IMR-90 (cell line): ENCODE measurements at regions not wholly inside any gene's neighbourhood (a gene's known extent, or its start where the extent isn't known, plus 50 kb on each side); places are given as distances from the start of the nearest gene placed in this dataset.

Experiments used
- ATAC-seq: fragments of 200-7000 bp; cut with Tn5 transposase; 2 replicates; pipeline ENCODE4 v1.9.1; 2020; ENCODE audit warnings: low read depth, mild to moderate bottlenecking, moderate library complexity
- BruUV-seq: library from RNA; stranded (reverse); fragments of 400-500 nt; replicated peaks from 2 replicates; lab custom pipeline; 2021; lab: Mats Ljungman, UMichigan
- CTCF ChIA-PET: fragments of 300-600 bp; formaldehyde crosslinking; extraction: SDS; loops from one replicate; lab custom pipeline; 2021; ENCODE audit warnings: antibody characterized with exemption; lab: Yijun Ruan, JAX
- POLR2A ChIA-PET: fragments of 300-600 bp; sonication (Branson Sonifier 250); formaldehyde crosslinking; loops from one replicate; lab custom pipeline; 2022; ENCODE audit warnings: antibody characterized with exemption; ENCODE audit not compliant: unreplicated experiment; lab: Charles Lee
- DNase-seq: peaks from one replicate; pipeline ENCODE4 v3.0.0; 2013
- H2AFZ ChIP-seq: replicated peaks from 2 replicates; pipeline ENCODE3; 2013; ENCODE audit warnings: low read length, mild to moderate bottlenecking; ENCODE audit not compliant: poor library complexity
- H2AK5ac ChIP-seq: 2 replicates; pipeline ENCODE4 v1.6.1; 2013; ENCODE audit warnings: low read depth, low read length, inconsistent platforms
- H2AK9ac ChIP-seq: replicated peaks from 2 replicates; pipeline ENCODE3; 2013; ENCODE audit warnings: mild to moderate bottlenecking, low read depth, low read length, moderate library complexity; ENCODE audit not compliant: poor library complexity
- H2BK120ac ChIP-seq: 2 replicates; pipeline ENCODE4 v1.6.1; 2013; ENCODE audit warnings: low read depth, low read length, inconsistent platforms
- H2BK15ac ChIP-seq: 3 replicates; pipeline ENCODE4 v1.6.1; 2013; ENCODE audit warnings: low read depth, low read length, inconsistent platforms
- H2BK20ac ChIP-seq: 2 replicates; pipeline ENCODE4 v1.6.1; 2013; ENCODE audit warnings: low read depth, mild to moderate bottlenecking, inconsistent platforms, low read length, moderate library complexity
- H2BK5ac ChIP-seq: 2 replicates; pipeline ENCODE4 v1.6.1; 2013; ENCODE audit warnings: mild to moderate bottlenecking, low read depth, low read length, inconsistent platforms; ENCODE audit not compliant: poor library complexity, severe bottlenecking
- H3K14ac ChIP-seq: replicated peaks from 2 replicates; pipeline ENCODE4 v1.6.1; 2013; ENCODE audit warnings: low read depth, low read length, inconsistent platforms
- H3K18ac ChIP-seq: 2 replicates; pipeline ENCODE4 v1.6.1; 2013; ENCODE audit warnings: low read depth, low read length, control low read depth
- H3K23ac ChIP-seq: 2 replicates; pipeline ENCODE4 v1.6.1; 2013; ENCODE audit warnings: low read depth, low read length, inconsistent platforms
- H3K27ac ChIP-seq: 2 replicates; pipeline ENCODE4 v1.5.1; 2013; ENCODE audit warnings: mild to moderate bottlenecking, control low read depth, low read length; ENCODE audit not compliant: insufficient read depth
- H3K27me3 ChIP-seq: 2 replicates; pipeline ENCODE4 v1.6.1; 2013; ENCODE audit warnings: low read length; ENCODE audit not compliant: control insufficient read depth, insufficient read depth
- H3K36me3 ChIP-seq: 2 replicates; pipeline ENCODE4 v1.6.1; 2013; ENCODE audit warnings: low read length, mixed read lengths; ENCODE audit not compliant: control insufficient read depth, insufficient read depth
- H3K4ac ChIP-seq: 2 replicates; pipeline ENCODE4 v1.6.1; 2013; ENCODE audit warnings: low read depth, low read length, inconsistent platforms
- H3K4me1 ChIP-seq: 2 replicates; pipeline ENCODE4 v1.6.1; 2013; ENCODE audit warnings: low read length, mixed read lengths; ENCODE audit not compliant: control insufficient read depth, insufficient read depth
- H3K4me2 ChIP-seq: 2 replicates; pipeline ENCODE4 v1.6.1; 2013; ENCODE audit warnings: low read depth, mild to moderate bottlenecking, control low read depth, low read length, moderate library complexity
- H3K4me3 ChIP-seq: 2 replicates; pipeline ENCODE4 v1.5.1; 2013; ENCODE audit warnings: low read depth, mild to moderate bottlenecking, control low read depth, low read length, moderate library complexity; ENCODE audit not compliant: insufficient read depth
- H3K56ac ChIP-seq: 2 replicates; pipeline ENCODE4 v1.6.1; 2013; ENCODE audit warnings: low read length, inconsistent platforms; ENCODE audit not compliant: insufficient read depth; ENCODE audit errors: extremely low read depth
- H3K79me1 ChIP-seq, 2 experiments: 2 replicates each; pipeline ENCODE4 v1.6.1; 2013; ENCODE audit warnings: low read length in 2 of 2, inconsistent platforms in 1 of 2, low read depth in 1 of 2
- H3K9ac ChIP-seq: 2 replicates; pipeline ENCODE4 v1.6.1; 2013; ENCODE audit warnings: low read depth, low read length, control low read depth
- H3K9me1 ChIP-seq: 2 replicates; pipeline ENCODE4 v1.6.1; 2013; ENCODE audit warnings: low read length, inconsistent platforms; ENCODE audit not compliant: insufficient read depth
- H3K9me3 ChIP-seq: 2 replicates; pipeline ENCODE4 v1.6.1; 2013; ENCODE audit warnings: low read length; ENCODE audit not compliant: control insufficient read depth, insufficient read depth
- H4K20me1 ChIP-seq: 2 replicates; pipeline ENCODE4 v1.6.1; 2013; ENCODE audit warnings: low read length, inconsistent platforms; ENCODE audit not compliant: insufficient read depth
- H4K5ac ChIP-seq: 2 replicates; pipeline ENCODE4 v1.6.1; 2013; ENCODE audit warnings: mild to moderate bottlenecking, low read depth, low read length, control low read depth
- H4K8ac ChIP-seq, 2 experiments: 2 replicates each; pipeline ENCODE4 v1.6.1; 2013; ENCODE audit warnings: low read depth in 2 of 2, low read length in 2 of 2, control low read depth in 1 of 2, inconsistent platforms in 1 of 2
- H4K91ac ChIP-seq: 2 replicates; pipeline ENCODE4 v1.6.1; 2013; ENCODE audit warnings: low read depth, low read length, inconsistent platforms; ENCODE audit not compliant: insufficient read depth
- BHLHE40 ChIP-seq: fragments of 150-350 bp; IDR thresholded peaks from 2 replicates; pipeline ENCODE4 v1.6.1; 2016; ENCODE audit warnings: mild to moderate bottlenecking, low read depth, low read length
- CEBPB ChIP-seq: IDR thresholded peaks from 2 replicates; pipeline ENCODE4 v1.6.1; 2012; ENCODE audit warnings: low read depth, low read length, improper control_type of control experiment
- CHD1 ChIP-seq: IDR thresholded peaks from 2 replicates; pipeline ENCODE4 v1.6.1; 2012; ENCODE audit warnings: low read depth, low read length, improper control_type of control experiment
- FOS ChIP-seq: fragments of 150-350 bp; IDR thresholded peaks from 2 replicates; pipeline ENCODE4 v1.6.1; 2016; ENCODE audit warnings: low read depth, low read length
- MAFK ChIP-seq: IDR thresholded peaks from 2 replicates; pipeline ENCODE4 v1.6.1; 2012; ENCODE audit warnings: low read depth, low read length, improper control_type of control experiment
- MAZ ChIP-seq: IDR thresholded peaks from 2 replicates; pipeline ENCODE4 v1.6.1; 2012; ENCODE audit warnings: low read depth, mild to moderate bottlenecking, low read length, improper control_type of control experiment, moderate library complexity, borderline replicate concordance
- MXI1 ChIP-seq: IDR thresholded peaks from 2 replicates; pipeline ENCODE4 v1.6.1; 2012; ENCODE audit warnings: low read depth, mild to moderate bottlenecking, low read length, moderate library complexity, borderline replicate concordance
- NFE2L2 ChIP-seq: fragments of 150-350 bp; IDR thresholded peaks from 2 replicates; pipeline ENCODE4 v1.6.1; 2016; ENCODE audit warnings: low read depth, mild to moderate bottlenecking, low read length
- POLR2A ChIP-seq: IDR thresholded peaks from 2 replicates; pipeline ENCODE4 v1.6.1; 2012; ENCODE audit warnings: mild to moderate bottlenecking, low read depth, low read length
- RAD21 ChIP-seq: IDR thresholded peaks from 2 replicates; pipeline ENCODE4 v1.6.1; 2012; ENCODE audit warnings: low read length, improper control_type of control experiment
- RCOR1 ChIP-seq: IDR thresholded peaks from 2 replicates; pipeline ENCODE4 v1.6.1; 2012; ENCODE audit warnings: mild to moderate bottlenecking, low read length, improper control_type of control experiment; ENCODE audit not compliant: insufficient replicate concordance
- RFX5 ChIP-seq: IDR thresholded peaks from 2 replicates; pipeline ENCODE4 v1.8.0; 2012; ENCODE audit warnings: low read depth, mild to moderate bottlenecking, low read length, moderate library complexity
- SMC3 ChIP-seq: fragments of 150-350 bp; IDR thresholded peaks from 2 replicates; pipeline ENCODE4 v1.6.1; 2016; ENCODE audit warnings: low read depth, mild to moderate bottlenecking, antibody characterized with exemption, low read length, moderate library complexity
- WGBS, 2 experiments: methylation state at CpG; one replicate each; pipeline versions ENCODE4 v1.1.5 to v1.1.7; 2013; ENCODE audit warnings: missing lambda C conversion rate in 2 of 2; ENCODE audit not compliant: insufficient read length in 1 of 2; ENCODE audit errors: extremely low coverage in 2 of 2; 5-methylcytosine and 5-hydroxymethylcytosine counted together
- dilution Hi-C: fragments of 300-500 bp; cut with HindIII; formaldehyde crosslinking; loops from one replicate; pipeline ENCODE4 v1.14.3; 2018; ENCODE audit warnings: low sequenced_read_pairs; ENCODE audit not compliant: unreplicated experiment
- in situ Hi-C: fragments of 300-500 bp; cut with MboI; formaldehyde crosslinking; loops from 3 replicates; pipeline ENCODE4 v1.14.3; 2019; ENCODE audit warnings: low sequenced_read_pairs, inconsistent platforms, mixed read lengths
- intact Hi-C: fragments of 100-400 bp; cut with micrococcal nuclease; formaldehyde crosslinking; loops from 2 replicates; pipeline ENCODE4 v1.10.0; 2022
- TF ChIP-seq, protein P1 (sequence below): conservative IDR thresholded peaks from 2 replicates; pipeline ENCODE4 v1.5.1; 2012; ENCODE audit warnings: mild to moderate bottlenecking, low read depth, low read length, improper control_type of control experiment
- TF ChIP-seq, protein P2 (sequence below): fragments of 150-350 bp; IDR thresholded peaks from 2 replicates; pipeline ENCODE4 v1.6.1; 2017; ENCODE audit warnings: mild to moderate bottlenecking, antibody characterized with exemption, low read length, low read depth
- TF ChIP-seq, protein P3 (sequence below): fragments of 150-350 bp; IDR thresholded peaks from 2 replicates; pipeline ENCODE4 v1.6.1; 2016; ENCODE audit warnings: low read depth, mild to moderate bottlenecking, low read length, moderate library complexity, borderline replicate concordance

DNA sequence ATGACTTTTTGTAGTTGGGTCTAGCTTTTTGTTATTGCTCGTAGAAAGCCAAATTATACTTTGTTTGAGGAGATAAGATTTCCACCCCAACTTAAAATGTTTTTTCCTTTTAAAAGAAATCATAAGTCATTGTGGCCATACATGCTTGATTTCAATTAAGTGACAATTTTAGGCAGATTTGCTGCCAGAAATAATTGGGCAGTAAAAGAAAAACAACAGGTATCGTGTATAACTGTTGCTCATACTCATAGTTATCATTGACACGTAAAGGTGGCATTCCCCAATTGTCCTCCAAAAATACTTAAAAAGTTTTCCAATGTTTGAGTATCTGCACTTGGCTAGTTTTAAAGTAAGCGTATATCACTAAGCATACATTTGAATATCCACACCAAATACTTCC, 313.0 kb downstream of the TEX29 start:
- no peak overlapping the region for H2AK9ac ChIP-seq
- H3K56ac ChIP-seq = no peak overlapping the region
- no peak overlapping the region for H4K8ac ChIP-seq
- no peak overlapping the region for H2BK20ac ChIP-seq
- POLR2A ChIA-PET = no interaction called here
- no TSS peak for BruUV-seq
- H3K18ac ChIP-seq = no peak overlapping the region
- no peak overlapping the region for H3K4me2 ChIP-seq
- H4K5ac ChIP-seq = no peak overlapping the region
- no peak overlapping the region for H2AFZ ChIP-seq
- H2BK15ac ChIP-seq = no peak overlapping the region
- H4K20me1 ChIP-seq = no peaks in the 10 kb centered on the region
- dilution Hi-C loops (no loop called here), intact Hi-C loops (no loop called here), in situ Hi-C loops (no loop called here)
- no peaks in the 10 kb centered on the region for H3K27me3 ChIP-seq
- no peak overlapping the region for H3K14ac ChIP-seq
- no CpG with 5 or more reads among the region's 4 CpGs for WGBS, 2 experiments
- H3K9ac ChIP-seq = no peak overlapping the region
- no peak overlapping the region for H2BK120ac ChIP-seq
- DNase-seq = no peak
- H3K27ac ChIP-seq = no peak overlapping the region
- H3K4me1 ChIP-seq = no peaks in the 10 kb centered on the region
- CTCF ChIA-PET = no interaction called here
- H2BK5ac ChIP-seq = no peak overlapping the region
- H4K91ac ChIP-seq = no peak overlapping the region
- no peak overlapping the region for H3K4ac ChIP-seq
- H2AK5ac ChIP-seq = no peak overlapping the region
- ATAC-seq = no peak
- TF ChIP-seq FOS (no peak), CEBPB (no peak), BHLHE40 (no peak), SMC3 (no peak), MXI1 (no peak), RAD21 (no peak), POLR2A (no peak), RCOR1 (no peak), RFX5 (no peak), NFE2L2 (no peak), MAZ (no peak), MAFK (no peak), CHD1 (no peak)
- TF ChIP-seq, protein P1, sequence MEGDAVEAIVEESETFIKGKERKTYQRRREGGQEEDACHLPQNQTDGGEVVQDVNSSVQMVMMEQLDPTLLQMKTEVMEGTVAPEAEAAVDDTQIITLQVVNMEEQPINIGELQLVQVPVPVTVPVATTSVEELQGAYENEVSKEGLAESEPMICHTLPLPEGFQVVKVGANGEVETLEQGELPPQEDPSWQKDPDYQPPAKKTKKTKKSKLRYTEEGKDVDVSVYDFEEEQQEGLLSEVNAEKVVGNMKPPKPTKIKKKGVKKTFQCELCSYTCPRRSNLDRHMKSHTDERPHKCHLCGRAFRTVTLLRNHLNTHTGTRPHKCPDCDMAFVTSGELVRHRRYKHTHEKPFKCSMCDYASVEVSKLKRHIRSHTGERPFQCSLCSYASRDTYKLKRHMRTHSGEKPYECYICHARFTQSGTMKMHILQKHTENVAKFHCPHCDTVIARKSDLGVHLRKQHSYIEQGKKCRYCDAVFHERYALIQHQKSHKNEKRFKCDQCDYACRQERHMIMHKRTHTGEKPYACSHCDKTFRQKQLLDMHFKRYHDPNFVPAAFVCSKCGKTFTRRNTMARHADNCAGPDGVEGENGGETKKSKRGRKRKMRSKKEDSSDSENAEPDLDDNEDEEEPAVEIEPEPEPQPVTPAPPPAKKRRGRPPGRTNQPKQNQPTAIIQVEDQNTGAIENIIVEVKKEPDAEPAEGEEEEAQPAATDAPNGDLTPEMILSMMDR = no peak
- TF ChIP-seq, protein P2, sequence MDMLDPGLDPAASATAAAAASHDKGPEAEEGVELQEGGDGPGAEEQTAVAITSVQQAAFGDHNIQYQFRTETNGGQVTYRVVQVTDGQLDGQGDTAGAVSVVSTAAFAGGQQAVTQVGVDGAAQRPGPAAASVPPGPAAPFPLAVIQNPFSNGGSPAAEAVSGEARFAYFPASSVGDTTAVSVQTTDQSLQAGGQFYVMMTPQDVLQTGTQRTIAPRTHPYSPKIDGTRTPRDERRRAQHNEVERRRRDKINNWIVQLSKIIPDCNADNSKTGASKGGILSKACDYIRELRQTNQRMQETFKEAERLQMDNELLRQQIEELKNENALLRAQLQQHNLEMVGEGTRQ = no peak
- TF ChIP-seq, protein P3, sequence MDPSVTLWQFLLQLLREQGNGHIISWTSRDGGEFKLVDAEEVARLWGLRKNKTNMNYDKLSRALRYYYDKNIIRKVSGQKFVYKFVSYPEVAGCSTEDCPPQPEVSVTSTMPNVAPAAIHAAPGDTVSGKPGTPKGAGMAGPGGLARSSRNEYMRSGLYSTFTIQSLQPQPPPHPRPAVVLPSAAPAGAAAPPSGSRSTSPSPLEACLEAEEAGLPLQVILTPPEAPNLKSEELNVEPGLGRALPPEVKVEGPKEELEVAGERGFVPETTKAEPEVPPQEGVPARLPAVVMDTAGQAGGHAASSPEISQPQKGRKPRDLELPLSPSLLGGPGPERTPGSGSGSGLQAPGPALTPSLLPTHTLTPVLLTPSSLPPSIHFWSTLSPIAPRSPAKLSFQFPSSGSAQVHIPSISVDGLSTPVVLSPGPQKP = no peak
- no peaks in the 10 kb centered on the region for H3K79me1 ChIP-seq
- peaks cover 45% of the 10 kb centered on the region for H3K9me3 ChIP-seq
- H3K36me3 ChIP-seq = no peaks in the 10 kb centered on the region
- no peak overlapping the region for H3K4me3 ChIP-seq
- H3K9me1 ChIP-seq = no peaks in the 10 kb centered on the region
- no peak overlapping the region for H3K23ac ChIP-seq
